Adrenal gland (tissue), 5 donors: ENCODE measurements at regions not wholly inside any gene's neighbourhood (a gene's known extent, or its start where the extent isn't known, plus 50 kb on each side); places are given as distances from the start of the nearest gene placed in this dataset.

Source experiments
- POLR2A ChIP-seq, 2 donors: fragments of 450-650 bp; IDR thresholded peaks; one replicate each; pipeline ENCODE4 v1.6.1; 2017; ENCODE audit warnings: antibody characterized with exemption in 2 of 2, mild to moderate bottlenecking in 2 of 2, moderate library complexity in 1 of 2
- TF ChIP-seq, protein P1 (sequence below), 6 experiments: fragments of 450-650 bp in 4 of 6; fragments of 200-600 bp in 2 of 6; sonication (generic) in 1 of 6; IDR thresholded peaks; 1 replicate in 5 of 6; 2 replicates in 1 of 6; pipeline versions ENCODE4 v1.5.1 to v1.8.0; 2016 to 2021; ENCODE audit warnings: antibody characterized with exemption in 6 of 6, mild to moderate bottlenecking in 2 of 6, moderate library complexity in 1 of 6
- donor health status: DM: no; HTN: no; CAD: no.

DNA sequence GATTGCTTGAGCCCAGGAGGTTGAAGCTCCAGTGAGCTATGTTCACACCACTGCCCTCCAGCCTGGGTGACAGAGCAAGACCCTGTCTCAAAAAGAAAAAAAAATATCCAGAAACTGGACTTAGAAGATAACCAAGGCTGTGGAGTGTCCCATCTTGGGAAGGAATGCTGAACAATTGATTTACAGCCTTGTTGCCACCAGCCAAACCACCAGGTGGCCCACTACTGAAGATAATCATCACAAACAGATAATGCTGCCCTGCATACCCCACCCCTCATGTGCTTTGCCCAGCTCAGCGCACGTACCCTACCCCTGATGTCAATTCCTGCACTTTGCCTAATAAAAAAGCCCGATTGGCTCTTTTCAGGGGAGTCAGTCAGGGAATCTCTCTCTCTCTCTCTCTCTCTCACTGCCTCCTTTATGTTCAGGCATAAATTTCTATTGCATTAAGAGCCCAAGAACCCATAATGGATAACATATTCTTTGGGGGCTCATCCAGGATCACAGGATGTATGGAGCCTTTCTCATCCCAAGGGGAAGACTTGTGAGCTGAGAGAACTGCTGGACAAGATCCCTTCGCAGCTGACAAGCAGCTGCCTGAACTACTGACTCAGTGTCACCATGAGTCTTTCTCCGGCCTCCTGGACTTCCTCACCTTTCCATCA is 166.4 kb downstream of the CD24 start:
- TF ChIP-seq, protein P1, sequence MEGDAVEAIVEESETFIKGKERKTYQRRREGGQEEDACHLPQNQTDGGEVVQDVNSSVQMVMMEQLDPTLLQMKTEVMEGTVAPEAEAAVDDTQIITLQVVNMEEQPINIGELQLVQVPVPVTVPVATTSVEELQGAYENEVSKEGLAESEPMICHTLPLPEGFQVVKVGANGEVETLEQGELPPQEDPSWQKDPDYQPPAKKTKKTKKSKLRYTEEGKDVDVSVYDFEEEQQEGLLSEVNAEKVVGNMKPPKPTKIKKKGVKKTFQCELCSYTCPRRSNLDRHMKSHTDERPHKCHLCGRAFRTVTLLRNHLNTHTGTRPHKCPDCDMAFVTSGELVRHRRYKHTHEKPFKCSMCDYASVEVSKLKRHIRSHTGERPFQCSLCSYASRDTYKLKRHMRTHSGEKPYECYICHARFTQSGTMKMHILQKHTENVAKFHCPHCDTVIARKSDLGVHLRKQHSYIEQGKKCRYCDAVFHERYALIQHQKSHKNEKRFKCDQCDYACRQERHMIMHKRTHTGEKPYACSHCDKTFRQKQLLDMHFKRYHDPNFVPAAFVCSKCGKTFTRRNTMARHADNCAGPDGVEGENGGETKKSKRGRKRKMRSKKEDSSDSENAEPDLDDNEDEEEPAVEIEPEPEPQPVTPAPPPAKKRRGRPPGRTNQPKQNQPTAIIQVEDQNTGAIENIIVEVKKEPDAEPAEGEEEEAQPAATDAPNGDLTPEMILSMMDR (IDR thresholded peaks at IDR 0.05), result no peak
- no peak for TF ChIP-seq POLR2A (IDR thresholded peaks at IDR 0.05)
